Spleen (tissue), 11 donors: ENCODE measurements at regions not wholly inside any gene's neighbourhood (a gene's known extent, or its start where the extent isn't known, plus 50 kb on each side); places are given as distances from the start of the nearest gene placed in this dataset.

Source experiments
- DNase-seq: peaks from one replicate; pipeline ENCODE4 v3.0.0-alpha.2; 2020
- H3K27ac ChIP-seq, 8 donors: fragments of 200-600 bp; sonication (generic) in 7 of 8; 1 replicate in 4 of 8; 2 replicates in 4 of 8; pipeline versions ENCODE4 v1.5.0 to v1.8.0; 2016 to 2021; ENCODE audit warnings: inconsistent platforms in 4 of 8, mild to moderate bottlenecking in 4 of 8, moderate library complexity in 1 of 8
- H3K27me3 ChIP-seq, 7 donors: fragments of 200-600 bp; sonication (generic) in 6 of 7; replicated peaks in 1 of 7; 1 replicate in 4 of 7; 2 replicates in 3 of 7; pipeline versions ENCODE4 v1.5.0 to v1.8.0; 2016 to 2021; ENCODE audit warnings: inconsistent platforms in 3 of 7, mild to moderate bottlenecking in 1 of 7
- H3K36me3 ChIP-seq, 6 donors: fragments of 200-600 bp; sonication (generic) in 5 of 6; 1 replicate in 4 of 6; 2 replicates in 2 of 6; pipeline versions ENCODE4 v1.5.0 to v1.8.0; 2016 to 2021; ENCODE audit warnings: inconsistent platforms in 2 of 6
- H3K4me1 ChIP-seq, 6 donors: fragments of 200-600 bp; sonication (generic) in 5 of 6; 1 replicate in 3 of 6; 2 replicates in 3 of 6; pipeline versions ENCODE4 v1.5.0 to v1.8.0; 2016 to 2021; ENCODE audit warnings: inconsistent platforms in 3 of 6
- H3K4me3 ChIP-seq, 8 donors: fragments of 200-600 bp; sonication (generic) in 7 of 8; 1 replicate in 4 of 8; 2 replicates in 4 of 8; pipeline versions ENCODE4 v1.5.0 to v1.8.0; 2016 to 2021; ENCODE audit warnings: inconsistent platforms in 4 of 8, mild to moderate bottlenecking in 4 of 8, moderate library complexity in 2 of 8
- H3K9me3 ChIP-seq, 8 donors: fragments of 200-600 bp; sonication (generic) in 7 of 8; 1 replicate in 4 of 8; 2 replicates in 4 of 8; pipeline versions ENCODE4 v1.5.0 to v1.8.0; 2016 to 2021; ENCODE audit warnings: inconsistent platforms in 4 of 8
- POLR2A ChIP-seq, 3 donors: fragments of 450-650 bp; IDR thresholded peaks; one replicate each; pipeline ENCODE4 v1.5.1; 2017; ENCODE audit warnings: antibody characterized with exemption in 3 of 3, mild to moderate bottlenecking in 1 of 3
- POLR2AphosphoS5 ChIP-seq, 3 donors: sonication (generic); formaldehyde crosslinking; IDR thresholded peaks; one replicate each; pipeline ENCODE4 v1.5.1; 2017; ENCODE audit warnings: antibody characterized with exemption in 3 of 3
- WGBS, 5 donors: extraction: QIAGEN DNeasy Blood & Tissue Kit in 3 of 5; methylation state at CpG; one replicate each; pipeline versions ENCODE4 v1.1.5 to v1.1.7; 2013 to 2018; 5-methylcytosine and 5-hydroxymethylcytosine counted together
- intact Hi-C: fragments of 100-400 bp; cut with DNase I; formaldehyde crosslinking; loops from one replicate; pipeline ENCODE4 v1.15.0; 2023; ENCODE audit warnings: low total_unique reads
- TF ChIP-seq, protein P1 (sequence below), 11 experiments: fragments of 200-600 bp in 7 of 11; fragments of 450-650 bp in 4 of 11; sonication (generic) in 4 of 11; IDR thresholded peaks in 8 of 11; conservative IDR thresholded peaks in 3 of 11; 1 replicate in 7 of 11; 2 replicates in 4 of 11; pipeline versions ENCODE4 v1.4.0 to v1.8.0; 2016 to 2021; ENCODE audit warnings: antibody characterized with exemption in 11 of 11, inconsistent platforms in 4 of 11, mild to moderate bottlenecking in 1 of 11
- donor health status: healthy with polysubstance abuse.
- donor health status: DM: no; HTN: no; CAD: no; lungs with moderate emphysema.
- donor health status: DM: no; HTN: no; CAD: no.
- donor health status: Bipolar disorder and iron deficiency.
- donor health status: healthy.
- donor health status: DM: no; HTN: no; CAD: no.
- donor health status: DM: yes; HTN: yes; CAD: no.

GRCh38 chr21:27505516-27505915 is 538.6 kb upstream of the ADAMTS5 start:
- Histone ChIP-seq H3K4me3 (no peak overlapping the region), H3K9me3 (peaks cover 0 to 5% (median 0%) of the 10 kb centered on the region in 8 donors), H3K4me1 (no peaks in the 10 kb centered on the region), H3K27ac (no peak overlapping the region), H3K27me3 (no peaks in the 10 kb centered on the region), H3K36me3 (no peaks in the 10 kb centered on the region)
- TF ChIP-seq, protein P1, sequence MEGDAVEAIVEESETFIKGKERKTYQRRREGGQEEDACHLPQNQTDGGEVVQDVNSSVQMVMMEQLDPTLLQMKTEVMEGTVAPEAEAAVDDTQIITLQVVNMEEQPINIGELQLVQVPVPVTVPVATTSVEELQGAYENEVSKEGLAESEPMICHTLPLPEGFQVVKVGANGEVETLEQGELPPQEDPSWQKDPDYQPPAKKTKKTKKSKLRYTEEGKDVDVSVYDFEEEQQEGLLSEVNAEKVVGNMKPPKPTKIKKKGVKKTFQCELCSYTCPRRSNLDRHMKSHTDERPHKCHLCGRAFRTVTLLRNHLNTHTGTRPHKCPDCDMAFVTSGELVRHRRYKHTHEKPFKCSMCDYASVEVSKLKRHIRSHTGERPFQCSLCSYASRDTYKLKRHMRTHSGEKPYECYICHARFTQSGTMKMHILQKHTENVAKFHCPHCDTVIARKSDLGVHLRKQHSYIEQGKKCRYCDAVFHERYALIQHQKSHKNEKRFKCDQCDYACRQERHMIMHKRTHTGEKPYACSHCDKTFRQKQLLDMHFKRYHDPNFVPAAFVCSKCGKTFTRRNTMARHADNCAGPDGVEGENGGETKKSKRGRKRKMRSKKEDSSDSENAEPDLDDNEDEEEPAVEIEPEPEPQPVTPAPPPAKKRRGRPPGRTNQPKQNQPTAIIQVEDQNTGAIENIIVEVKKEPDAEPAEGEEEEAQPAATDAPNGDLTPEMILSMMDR (IDR thresholded peaks at IDR 0.05 in 8 of 11, conservative IDR thresholded peaks at IDR 0.05 in 3 of 11), result no peak
- TF ChIP-seq POLR2AphosphoS5 (IDR thresholded peaks at IDR 0.05), result no peak
- TF ChIP-seq POLR2A (IDR thresholded peaks at IDR 0.05), result no peak
- WGBS, 5 donors, result 42 to 59% (median 55%) methylated on average over 1 of the region's 1 CpG
- intact Hi-C loops, result no loop called here
- DNase-seq, result no peak

- TF ChIP-seq POLR2A (IDR thresholded peaks at IDR 0.05), result no peak
- intact Hi-C loops, result no loop called here
- no peak for DNase-seq
- H3K9me3 ChIP-seq, result peaks cover 0 to 5% (median 0%) of the 10 kb centered on the region in 8 donors
- no peaks in the 10 kb centered on the region for H3K4me1 ChIP-seq
- H3K36me3 ChIP-seq, result no peaks in the 10 kb centered on the region
- H3K4me3 ChIP-seq, result no peak overlapping the region
- no peak overlapping the region for H3K27ac ChIP-seq
- H3K27me3 ChIP-seq, result no peaks in the 10 kb centered on the region
- 77 to 91% (median 85%) methylated on average over 3 of the region's 3 CpGs for WGBS, 5 donors
These were observed 535.9 kb upstream of the ADAMTS5 start for GRCh38 chr21:27502801-27503200.

GRCh38 chr21:27498025-27498424 is 531.1 kb upstream of the ADAMTS5 start:
- no peak for DNase-seq
- intact Hi-C loops, result no loop called here
- H3K4me1 ChIP-seq, result no peaks in the 10 kb centered on the region
- H3K27me3 ChIP-seq, result no peaks in the 10 kb centered on the region
- WGBS, 5 donors, result 12 to 20% (median 18%) methylated on average over 3 of the region's 3 CpGs
- no peak for TF ChIP-seq POLR2A (IDR thresholded peaks at IDR 0.05)
- TF ChIP-seq, protein P1 (IDR thresholded peaks at IDR 0.05 in 8 of 11, conservative IDR thresholded peaks at IDR 0.05 in 3 of 11), result no peak
- no peak for TF ChIP-seq POLR2AphosphoS5 (IDR thresholded peaks at IDR 0.05)
- H3K27ac ChIP-seq, result no peak overlapping the region
- no peaks in the 10 kb centered on the region for H3K9me3 ChIP-seq
- H3K4me3 ChIP-seq, result no peak overlapping the region
- H3K36me3 ChIP-seq, result no peaks in the 10 kb centered on the region

GRCh38 chr21:27495836-27496235 is 528.9 kb upstream of the ADAMTS5 start:
- H3K9me3 ChIP-seq, result no peaks in the 10 kb centered on the region
- no peaks in the 10 kb centered on the region for H3K36me3 ChIP-seq
- intact Hi-C loops, result no loop called here
- H3K4me3 ChIP-seq, result no peak overlapping the region
- no peaks in the 10 kb centered on the region for H3K27me3 ChIP-seq
- H3K27ac ChIP-seq, result no peak overlapping the region
- TF ChIP-seq POLR2AphosphoS5 (IDR thresholded peaks at IDR 0.05), result no peak
- TF ChIP-seq POLR2A (IDR thresholded peaks at IDR 0.05), result no peak
- TF ChIP-seq, protein P1 (IDR thresholded peaks at IDR 0.05 in 8 of 11, conservative IDR thresholded peaks at IDR 0.05 in 3 of 11), result no peak
- DNase-seq, result no peak
- H3K4me1 ChIP-seq, result no peaks in the 10 kb centered on the region
- 81 to 97% (median 91%) methylated on average over 1 of the region's 1 CpG for WGBS, 5 donors

DNA sequence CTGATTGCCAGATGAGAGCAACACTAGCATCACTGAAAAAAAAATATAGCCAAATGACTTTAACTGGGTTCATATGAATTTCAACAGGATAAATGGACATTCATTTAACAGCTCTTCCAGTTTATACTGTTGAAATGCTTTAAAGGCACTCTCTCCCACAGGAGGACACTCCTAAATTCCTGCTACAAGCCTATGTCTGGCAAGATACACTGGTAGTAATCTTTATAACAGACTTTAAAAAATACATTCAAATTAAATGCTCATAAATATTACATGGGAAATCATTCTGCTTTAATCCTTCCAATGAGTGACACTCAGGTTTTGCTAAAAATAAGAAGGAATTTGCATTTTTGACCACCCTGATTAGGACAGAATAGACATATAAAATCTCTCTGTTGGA is 526.7 kb upstream of the ADAMTS5 start:
- no peaks in the 10 kb centered on the region for H3K9me3 ChIP-seq
- no peaks in the 10 kb centered on the region for H3K36me3 ChIP-seq
- intact Hi-C loops, result no loop called here
- H3K27me3 ChIP-seq, result no peaks in the 10 kb centered on the region
- no peak overlapping the region for H3K4me3 ChIP-seq
- TF ChIP-seq, protein P1 (IDR thresholded peaks at IDR 0.05 in 8 of 11, conservative IDR thresholded peaks at IDR 0.05 in 3 of 11), result no peak
- TF ChIP-seq POLR2A (IDR thresholded peaks at IDR 0.05) (no peak), POLR2AphosphoS5 (IDR thresholded peaks at IDR 0.05) (no peak)
- no peaks in the 10 kb centered on the region for H3K4me1 ChIP-seq
- no peak for DNase-seq
- H3K27ac ChIP-seq, result no peak overlapping the region
